ENCODE measurements at regions not wholly inside any gene's neighbourhood (a gene's known extent, or its start where the extent isn't known, plus 50 kb on each side); places are given as distances from the start of the nearest gene placed in this dataset.

DNA sequence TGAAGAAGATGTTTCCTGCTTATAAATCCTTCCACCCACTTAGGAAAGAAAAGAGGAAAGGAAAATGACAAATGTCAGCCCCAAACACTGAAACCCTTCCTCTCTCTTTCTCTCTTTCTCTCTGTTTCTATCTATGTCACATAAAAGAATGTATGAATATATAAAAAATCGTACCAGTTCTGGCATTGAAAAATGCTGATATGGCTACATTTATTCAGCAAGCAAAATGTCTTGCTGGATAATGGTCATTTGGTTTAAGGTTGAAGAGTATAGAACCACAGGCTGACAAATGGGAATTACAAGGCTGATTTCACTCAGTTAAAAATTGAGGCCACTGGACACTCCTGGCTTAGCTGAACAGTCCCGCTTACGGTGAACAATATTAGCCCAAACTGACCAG is 335.9 kb downstream of the PARP8 start:
- Histone ChIP-seq H3K4me3 (no peak overlapping the region), H3K27ac (no peak overlapping the region), H3K27me3 (no peaks in the 10 kb centered on the region), H3K36me3 (no peaks in the 10 kb centered on the region), H4K20me1 (no peaks in the 10 kb centered on the region), H3K4me2 (no peak overlapping the region), H3K4me1 (no peaks in the 10 kb centered on the region), H3K9me3 (replicated peaks in 1 of 11) (no peaks in the 10 kb centered on the region), H3K9ac (no peak overlapping the region)
- no peak for TF ChIP-seq Cebpa-rat (IDR thresholded peaks at IDR 0.05)

DNA sequence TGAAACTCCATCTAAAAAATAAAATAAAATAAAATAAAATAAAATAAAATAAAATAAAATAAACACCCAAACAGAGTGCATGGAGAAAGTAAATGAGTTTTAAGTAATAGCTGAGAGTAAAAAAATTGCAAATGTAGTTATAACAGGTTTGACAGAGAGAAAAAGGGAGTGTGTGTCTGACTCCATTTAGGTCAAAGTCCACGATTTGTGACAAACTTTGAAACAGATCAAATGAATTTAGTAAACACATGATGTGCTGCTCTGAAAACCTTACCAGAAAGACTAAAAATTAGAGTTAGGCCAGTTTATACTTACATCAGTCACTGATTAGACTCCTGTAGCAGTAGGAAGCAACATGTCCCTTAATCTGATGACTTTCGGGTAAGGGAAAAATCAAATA is 346.6 kb downstream of the PARP8 start:
- H4K20me1 ChIP-seq, result no peaks in the 10 kb centered on the region
- H3K4me1 ChIP-seq, result no peaks in the 10 kb centered on the region
- H3K4me2 ChIP-seq, result no peak overlapping the region
- no peaks in the 10 kb centered on the region for H3K27me3 ChIP-seq
- H3K9me3 ChIP-seq (replicated peaks in 1 of 11), result no peaks in the 10 kb centered on the region
- H3K9ac ChIP-seq, result no peak overlapping the region
- no peak for TF ChIP-seq Cebpa-rat (IDR thresholded peaks at IDR 0.05)
- no peak overlapping the region for H3K27ac ChIP-seq
- no peaks in the 10 kb centered on the region for H3K36me3 ChIP-seq
- H3K4me3 ChIP-seq, result no peak overlapping the region

DNA sequence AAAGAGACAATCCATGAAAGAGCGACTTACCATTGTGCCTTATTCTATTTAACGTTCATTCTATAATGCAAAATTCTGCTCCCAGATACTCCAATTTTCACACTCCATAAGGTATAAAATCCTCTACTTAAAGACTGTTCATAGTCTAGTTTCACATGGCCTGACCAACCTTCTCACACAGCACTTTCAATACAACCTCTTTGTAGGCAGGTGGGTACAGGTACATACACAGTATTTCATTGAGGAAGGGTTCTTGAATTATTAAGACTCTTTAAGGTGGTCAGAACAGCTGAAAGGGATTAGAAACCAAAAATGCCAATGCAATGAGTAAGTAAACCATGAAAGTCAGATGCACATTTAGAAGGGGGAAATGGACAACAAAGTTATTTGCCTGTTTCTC is 352.0 kb downstream of the PARP8 start:
- no peaks in the 10 kb centered on the region for H3K36me3 ChIP-seq
- TF ChIP-seq Cebpa-rat (IDR thresholded peaks at IDR 0.05), result no peak
- H3K27me3 ChIP-seq, result no peaks in the 10 kb centered on the region
- H3K4me1 ChIP-seq, result no peaks in the 10 kb centered on the region
- H3K4me3 ChIP-seq, result no peak overlapping the region
- H3K9ac ChIP-seq, result no peak overlapping the region
- no peaks in the 10 kb centered on the region for H3K9me3 ChIP-seq (replicated peaks in 1 of 11)
- no peak overlapping the region for H3K27ac ChIP-seq
- no peak overlapping the region for H3K4me2 ChIP-seq
- H4K20me1 ChIP-seq, result no peaks in the 10 kb centered on the region

DNA sequence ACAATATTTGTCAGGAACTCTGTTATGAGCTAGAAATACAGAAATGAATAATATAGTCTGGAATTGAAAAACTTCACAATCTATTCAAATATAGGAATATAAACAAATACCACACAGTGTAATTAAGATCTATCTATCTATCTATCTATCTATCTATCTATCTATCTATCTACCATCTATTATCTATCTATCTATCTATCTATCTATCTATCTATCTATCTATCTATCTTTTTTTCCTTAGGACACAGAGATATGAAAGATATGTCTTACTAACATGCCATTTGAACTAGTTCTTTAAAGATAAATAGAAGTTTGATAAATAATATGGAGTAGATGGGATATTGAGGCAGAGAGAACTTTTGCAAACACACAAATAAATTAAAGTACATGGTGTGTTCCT is 357.8 kb downstream of the PARP8 start:
- no peaks in the 10 kb centered on the region for H3K9me3 ChIP-seq (replicated peaks in 1 of 11)
- H3K27ac ChIP-seq, result no peak overlapping the region
- no peaks in the 10 kb centered on the region for H3K4me1 ChIP-seq
- H3K27me3 ChIP-seq, result no peaks in the 10 kb centered on the region
- H3K9ac ChIP-seq, result no peak overlapping the region
- H3K4me3 ChIP-seq, result no peak overlapping the region
- no peaks in the 10 kb centered on the region for H3K36me3 ChIP-seq
- no peak overlapping the region for H3K4me2 ChIP-seq
- no peak for TF ChIP-seq Cebpa-rat (IDR thresholded peaks at IDR 0.05)
- no peaks in the 10 kb centered on the region for H4K20me1 ChIP-seq

DNA sequence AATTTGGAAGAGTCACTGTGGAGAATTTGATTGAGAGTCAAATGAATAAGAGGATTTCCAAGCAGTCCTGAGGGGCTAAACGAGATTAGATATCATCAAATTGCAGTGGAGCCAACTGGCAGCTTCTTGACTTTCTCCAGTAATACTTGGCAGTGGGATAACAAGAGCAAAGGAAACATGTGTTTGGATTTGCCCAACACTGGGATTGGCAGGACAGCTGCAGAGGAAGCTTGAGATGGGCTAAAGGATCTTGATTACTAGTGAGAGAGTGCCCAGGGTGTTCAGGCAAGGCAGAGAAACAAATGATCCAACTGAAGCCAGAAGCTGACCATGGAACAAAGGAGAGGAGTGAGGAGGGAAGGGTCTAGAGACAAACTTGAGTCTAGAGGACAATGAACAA is 356.0 kb upstream of the ISL1 start:
- H3K4me2 ChIP-seq, result no peak overlapping the region
- H3K27me3 ChIP-seq, result no peaks in the 10 kb centered on the region

DNA sequence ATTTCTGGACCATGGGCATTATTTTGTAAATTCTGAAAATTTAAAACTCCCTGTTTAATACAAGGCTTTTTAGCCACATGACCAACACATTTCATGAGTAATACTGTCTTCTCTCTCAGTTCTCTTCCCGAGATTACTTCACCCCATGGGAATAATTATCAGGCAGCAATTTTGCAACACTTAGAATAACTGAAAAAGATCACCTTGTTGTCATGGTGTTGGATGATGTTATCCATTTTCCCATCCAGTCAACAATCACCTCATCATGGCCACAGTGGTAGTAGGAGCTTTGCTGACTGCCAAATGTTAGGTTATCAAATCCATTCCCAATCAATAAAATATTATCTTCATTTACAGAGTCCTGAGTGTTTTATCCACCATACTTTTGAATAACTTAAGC is 354.9 kb upstream of the ISL1 start:
- no peak overlapping the region for H3K4me2 ChIP-seq
- H3K4me1 ChIP-seq, result no peaks in the 10 kb centered on the region
- no peak for TF ChIP-seq Cebpa-rat (IDR thresholded peaks at IDR 0.05)
- H3K27me3 ChIP-seq, result no peaks in the 10 kb centered on the region
- no peak overlapping the region for H3K4me3 ChIP-seq
- no peaks in the 10 kb centered on the region for H4K20me1 ChIP-seq
- no peak overlapping the region for H3K9ac ChIP-seq
- no peak overlapping the region for H3K27ac ChIP-seq
- no peaks in the 10 kb centered on the region for H3K36me3 ChIP-seq
- no peaks in the 10 kb centered on the region for H3K9me3 ChIP-seq (replicated peaks in 1 of 11)

More for the DNA sequence above, 356.0 kb upstream of the ISL1 start:
- no peak for TF ChIP-seq Cebpa-rat (IDR thresholded peaks at IDR 0.05)
- Histone ChIP-seq H4K20me1 (no peaks in the 10 kb centered on the region), H3K27ac (no peak overlapping the region), H3K9ac (no peak overlapping the region), H3K4me3 (no peak overlapping the region), H3K36me3 (no peaks in the 10 kb centered on the region), H3K9me3 (replicated peaks in 1 of 11) (no peaks in the 10 kb centered on the region), H3K4me1 (no peaks in the 10 kb centered on the region)

DNA sequence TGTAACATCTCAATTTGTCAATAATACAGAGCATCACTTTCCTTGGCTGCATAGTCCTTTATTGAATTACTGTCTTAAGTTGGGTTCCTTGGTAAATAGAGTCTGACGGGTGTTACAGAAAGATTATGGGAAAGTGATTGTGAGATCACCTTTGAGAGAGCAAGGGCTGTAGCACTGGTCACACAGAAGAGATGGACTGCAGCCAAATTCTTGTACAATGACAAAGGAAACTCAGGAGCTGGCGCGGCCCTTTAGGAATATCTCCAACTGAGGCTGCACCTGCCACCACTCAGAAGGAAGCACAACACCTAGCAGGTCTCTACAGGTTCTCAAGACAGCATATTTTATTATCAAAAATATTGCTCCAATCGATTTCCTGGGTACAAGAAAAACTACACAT is 350.0 kb upstream of the ISL1 start:
- no peak for TF ChIP-seq Cebpa-rat (IDR thresholded peaks at IDR 0.05)
- Histone ChIP-seq H3K9ac (no peak overlapping the region), H3K36me3 (no peaks in the 10 kb centered on the region), H3K4me1 (no peaks in the 10 kb centered on the region), H3K4me2 (no peak overlapping the region), H3K27me3 (no peaks in the 10 kb centered on the region), H3K4me3 (no peak overlapping the region), H3K9me3 (replicated peaks in 1 of 11) (no peaks in the 10 kb centered on the region), H3K27ac (no peak overlapping the region), H4K20me1 (no peaks in the 10 kb centered on the region)

DNA sequence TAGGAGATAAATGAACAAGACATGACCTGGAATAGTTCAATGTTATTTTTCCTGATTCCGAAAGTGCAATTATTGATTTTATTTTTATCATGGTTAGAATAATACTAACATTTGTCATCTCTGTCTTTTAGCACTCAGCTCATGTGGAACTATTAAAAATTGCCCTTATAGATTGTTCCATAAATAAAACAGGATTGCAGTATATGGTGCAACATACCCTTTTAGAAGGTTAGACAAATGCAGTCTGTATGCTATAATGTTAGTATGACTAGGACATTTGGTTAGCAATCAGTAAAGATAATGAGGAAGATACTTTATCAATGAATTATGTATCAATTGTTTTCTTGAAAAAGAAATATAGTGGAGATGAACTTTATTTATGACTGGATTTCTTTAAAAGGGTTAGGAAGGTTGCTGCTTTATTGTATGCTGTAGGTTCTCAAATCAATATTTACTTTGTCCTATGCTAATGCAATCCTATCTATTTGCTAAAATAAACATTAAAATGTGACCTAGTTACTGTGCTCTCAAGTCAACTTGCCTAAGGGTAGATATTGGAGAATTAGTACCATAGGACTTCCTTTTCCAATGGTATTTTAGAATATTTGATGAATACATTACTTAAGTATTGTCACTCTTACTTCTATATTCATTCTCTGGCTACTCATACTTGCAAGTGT is 348.9 kb upstream of the ISL1 start:
- H3K4me3 ChIP-seq, result no peak overlapping the region
- no peak for TF ChIP-seq Cebpa-rat (IDR thresholded peaks at IDR 0.05)
- no peak overlapping the region for H3K27ac ChIP-seq
- no peaks in the 10 kb centered on the region for H3K27me3 ChIP-seq
- no peaks in the 10 kb centered on the region for H3K36me3 ChIP-seq
- H3K9me3 ChIP-seq (replicated peaks in 1 of 11), result no peaks in the 10 kb centered on the region
- H3K9ac ChIP-seq, result no peak overlapping the region
- H3K4me2 ChIP-seq, result no peak overlapping the region
- no peaks in the 10 kb centered on the region for H4K20me1 ChIP-seq
- no peaks in the 10 kb centered on the region for H3K4me1 ChIP-seq

DNA sequence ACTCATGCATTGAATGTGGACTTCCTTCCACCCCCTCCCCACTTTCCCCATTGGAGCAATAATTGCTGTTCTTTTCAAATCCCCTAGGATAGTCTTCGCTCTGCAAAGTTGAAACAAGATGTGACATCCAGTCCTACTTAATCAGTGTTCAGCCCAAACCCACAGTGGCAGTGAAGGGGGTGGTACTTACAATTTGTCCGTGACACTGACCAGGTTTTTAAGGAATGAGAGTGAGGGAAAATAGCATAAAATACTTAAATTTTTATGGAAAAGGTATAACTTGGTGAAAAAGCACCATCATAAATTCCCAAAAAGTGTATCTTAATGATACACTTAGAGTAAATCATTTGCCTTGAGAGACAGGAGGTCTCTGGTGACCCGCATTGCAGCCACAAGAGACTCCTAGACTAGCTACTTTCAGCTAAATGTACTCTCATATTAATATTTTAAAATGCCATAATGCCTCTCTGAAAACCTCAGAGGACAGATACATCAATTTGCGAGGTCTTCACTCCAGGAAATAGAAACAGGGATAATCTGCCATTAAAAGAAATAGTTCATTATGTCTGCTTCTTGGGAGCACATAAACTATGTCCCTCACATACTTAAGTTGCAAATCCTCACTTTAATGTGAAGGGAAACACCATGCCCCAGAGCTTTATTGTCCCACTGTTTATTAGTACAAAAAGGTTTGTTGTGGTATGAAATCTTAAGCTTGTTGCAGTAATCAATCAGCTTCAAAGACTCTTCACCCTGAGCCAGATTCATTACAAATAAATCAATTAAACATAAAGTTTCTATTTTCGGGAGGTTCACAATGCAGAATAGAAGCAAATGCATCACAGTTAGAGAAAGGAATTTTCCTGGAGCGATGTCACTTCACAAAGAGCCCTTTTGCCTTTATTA is 343.6 kb upstream of the ISL1 start:
- H4K20me1 ChIP-seq, result no peaks in the 10 kb centered on the region
- H3K36me3 ChIP-seq, result no peaks in the 10 kb centered on the region
- no peaks in the 10 kb centered on the region for H3K9me3 ChIP-seq (replicated peaks in 1 of 11)
- H3K4me2 ChIP-seq, result no peak overlapping the region
- H3K27ac ChIP-seq, result no peak overlapping the region
- H3K27me3 ChIP-seq, result no peaks in the 10 kb centered on the region
- H3K4me1 ChIP-seq, result no peaks in the 10 kb centered on the region
- H3K9ac ChIP-seq, result no peak overlapping the region
- TF ChIP-seq Cebpa-rat (IDR thresholded peaks at IDR 0.05), result no peak
- no peak overlapping the region for H3K4me3 ChIP-seq

DNA sequence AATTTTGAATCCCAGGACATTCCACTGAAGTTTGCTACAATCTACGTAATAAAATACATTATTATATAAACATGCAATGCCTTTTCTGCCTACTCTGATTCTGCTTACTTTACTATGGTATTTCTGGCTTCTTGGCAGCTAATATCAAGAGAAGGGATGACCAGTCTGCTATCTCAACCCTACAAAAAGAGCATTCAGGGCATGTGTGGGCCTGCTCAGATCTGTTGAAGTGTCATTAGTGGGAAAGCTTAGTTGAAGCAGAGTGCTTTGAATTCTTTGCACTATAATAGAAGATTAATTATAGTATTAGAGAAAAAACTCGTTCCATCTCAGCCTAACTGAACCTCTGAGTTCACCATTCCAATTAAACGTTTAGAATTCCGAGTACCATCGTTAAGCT is 339.5 kb upstream of the ISL1 start:
- H3K27me3 ChIP-seq, result no peaks in the 10 kb centered on the region
- TF ChIP-seq Cebpa-rat (IDR thresholded peaks at IDR 0.05), result no peak
- no peaks in the 10 kb centered on the region for H3K9me3 ChIP-seq (replicated peaks in 1 of 11)
- H3K4me1 ChIP-seq, result no peaks in the 10 kb centered on the region
- H4K20me1 ChIP-seq, result no peaks in the 10 kb centered on the region
- no peak overlapping the region for H3K9ac ChIP-seq
- H3K27ac ChIP-seq, result no peak overlapping the region
- no peak overlapping the region for H3K4me3 ChIP-seq
- H3K36me3 ChIP-seq, result no peaks in the 10 kb centered on the region
- H3K4me2 ChIP-seq, result no peak overlapping the region

Measured in BLaER1 treated with 17β-estradiol and CSF1 and Interleukin-3, amounts not matched to agents 10 nM and 100 nM (cell line).